Fibroblast of the aortic adventitia (primary cell): ENCODE measurements at regions not wholly inside any gene's neighbourhood (a gene's known extent, or its start where the extent isn't known, plus 50 kb on each side); places are given as distances from the start of the nearest gene placed in this dataset.

Source experiments
- DNase-seq: peaks from one replicate; pipeline ENCODE4 v3.0.0-alpha.2; 2010; ENCODE audit warnings: low read depth
- H3K4me3 ChIP-seq: 2 replicates; pipeline ENCODE4 v1.5.1; 2011; ENCODE audit warnings: low read depth, mild to moderate bottlenecking, control low read depth, low read length, moderate library complexity
- TF ChIP-seq, protein P1 (sequence below): IDR thresholded peaks from 2 replicates; pipeline ENCODE4 v1.5.1; 2011; ENCODE audit warnings: mild to moderate bottlenecking, low read length, control low read depth, inconsistent platforms; ENCODE audit not compliant: insufficient read depth

DNA sequence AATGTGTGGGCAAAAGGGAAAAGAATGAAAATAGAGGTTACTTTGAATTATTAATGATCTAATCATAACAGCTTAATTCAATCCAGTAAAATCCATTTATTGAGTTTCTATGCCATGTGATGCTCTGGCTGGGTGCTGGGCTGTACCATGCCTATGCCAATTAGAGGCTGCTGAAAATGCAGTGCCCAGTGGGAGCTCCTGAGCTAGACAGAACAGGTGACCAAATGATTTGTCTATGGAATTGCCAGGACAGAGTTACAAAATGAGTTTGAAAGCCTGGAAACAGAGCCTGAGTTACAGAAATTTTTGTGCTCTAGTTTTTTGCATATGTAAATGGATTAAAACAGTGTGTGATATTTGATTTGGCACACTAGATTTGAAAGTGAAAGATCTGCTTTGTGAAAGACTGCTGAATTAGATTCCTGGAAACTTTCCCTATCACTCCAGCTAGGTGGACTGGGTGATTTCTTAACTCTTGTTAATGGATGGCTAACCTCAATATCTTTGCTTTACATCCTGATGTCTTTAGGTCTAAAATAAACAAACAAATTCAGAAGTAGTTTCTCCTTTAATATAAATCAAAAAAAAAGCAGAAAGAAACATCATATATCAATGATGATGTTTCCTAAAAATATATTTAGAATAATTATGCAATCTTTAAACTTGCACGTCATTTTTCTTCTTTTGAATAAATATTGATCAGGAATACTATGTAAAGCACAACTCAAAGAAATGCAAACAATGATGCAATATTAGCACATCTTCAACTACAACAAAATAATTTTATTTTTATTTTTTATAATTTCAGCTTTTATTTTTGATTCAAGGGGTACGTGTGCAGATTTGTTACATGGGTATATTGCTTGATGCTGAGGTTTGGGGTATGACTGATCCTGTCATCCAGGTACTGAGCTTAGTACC is 194.8 kb upstream of the FBXL7 start:
- H3K4me3 ChIP-seq = no peak overlapping the region
- no peak for DNase-seq
- TF ChIP-seq, protein P1, sequence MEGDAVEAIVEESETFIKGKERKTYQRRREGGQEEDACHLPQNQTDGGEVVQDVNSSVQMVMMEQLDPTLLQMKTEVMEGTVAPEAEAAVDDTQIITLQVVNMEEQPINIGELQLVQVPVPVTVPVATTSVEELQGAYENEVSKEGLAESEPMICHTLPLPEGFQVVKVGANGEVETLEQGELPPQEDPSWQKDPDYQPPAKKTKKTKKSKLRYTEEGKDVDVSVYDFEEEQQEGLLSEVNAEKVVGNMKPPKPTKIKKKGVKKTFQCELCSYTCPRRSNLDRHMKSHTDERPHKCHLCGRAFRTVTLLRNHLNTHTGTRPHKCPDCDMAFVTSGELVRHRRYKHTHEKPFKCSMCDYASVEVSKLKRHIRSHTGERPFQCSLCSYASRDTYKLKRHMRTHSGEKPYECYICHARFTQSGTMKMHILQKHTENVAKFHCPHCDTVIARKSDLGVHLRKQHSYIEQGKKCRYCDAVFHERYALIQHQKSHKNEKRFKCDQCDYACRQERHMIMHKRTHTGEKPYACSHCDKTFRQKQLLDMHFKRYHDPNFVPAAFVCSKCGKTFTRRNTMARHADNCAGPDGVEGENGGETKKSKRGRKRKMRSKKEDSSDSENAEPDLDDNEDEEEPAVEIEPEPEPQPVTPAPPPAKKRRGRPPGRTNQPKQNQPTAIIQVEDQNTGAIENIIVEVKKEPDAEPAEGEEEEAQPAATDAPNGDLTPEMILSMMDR = no peak

DNA sequence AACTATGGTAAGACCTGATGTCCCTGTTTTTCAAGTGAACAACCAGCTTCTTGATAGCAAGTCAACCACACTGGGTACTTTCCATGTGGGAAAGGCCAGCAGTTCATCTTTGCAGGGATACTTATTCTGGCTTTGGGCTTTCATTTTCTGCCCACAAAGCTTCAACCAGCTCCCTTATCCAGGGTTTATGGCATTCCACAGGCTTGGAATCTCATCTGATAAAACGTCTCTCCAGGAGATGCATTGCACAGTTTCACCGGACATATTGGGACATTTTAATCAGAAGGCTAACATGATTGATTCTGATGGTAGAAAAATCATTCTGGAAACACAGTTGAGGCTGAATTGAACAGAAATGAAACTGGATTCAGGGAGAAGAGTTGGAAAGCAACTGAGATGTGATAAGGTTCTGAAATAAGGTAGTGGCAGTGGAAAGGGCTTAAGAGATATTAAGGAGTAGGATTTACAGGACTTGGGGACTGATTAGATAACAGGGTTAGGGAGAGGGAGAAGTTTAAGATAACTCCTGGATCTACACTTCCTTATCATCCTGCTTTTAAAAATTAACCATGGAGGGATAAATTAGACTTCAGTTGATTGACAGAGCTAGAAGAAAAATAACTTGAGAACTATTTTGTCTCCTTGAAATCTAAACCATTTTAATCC is 195.8 kb upstream of the FBXL7 start:
- DNase-seq = no peak
- TF ChIP-seq, protein P1 = no peak
- no peak overlapping the region for H3K4me3 ChIP-seq

DNA sequence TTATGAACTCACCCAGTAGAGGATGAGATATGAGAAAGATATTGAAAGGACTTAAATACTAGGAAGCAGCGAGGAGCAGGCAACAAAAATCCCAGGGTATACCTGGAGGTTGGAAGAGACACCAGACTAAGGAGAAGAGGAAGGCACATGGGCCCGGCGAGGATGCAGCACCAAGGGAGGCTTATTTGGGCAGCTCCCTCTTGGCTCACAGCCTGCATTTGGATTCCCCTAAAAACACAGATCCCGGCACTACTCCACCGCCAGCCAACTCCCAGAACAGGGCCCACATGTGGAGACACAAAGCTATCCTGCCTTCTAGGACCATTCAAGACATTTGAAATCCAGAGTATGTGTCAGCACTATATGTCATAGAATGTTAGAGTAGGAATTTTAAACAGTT is 199.8 kb upstream of the FBXL7 start:
- no peak for DNase-seq
- no peak overlapping the region for H3K4me3 ChIP-seq
- TF ChIP-seq, protein P1 = no peak

GRCh38 chr5:15290953-15291352 is 209.0 kb upstream of the FBXL7 start:
- no peak for DNase-seq

DNA sequence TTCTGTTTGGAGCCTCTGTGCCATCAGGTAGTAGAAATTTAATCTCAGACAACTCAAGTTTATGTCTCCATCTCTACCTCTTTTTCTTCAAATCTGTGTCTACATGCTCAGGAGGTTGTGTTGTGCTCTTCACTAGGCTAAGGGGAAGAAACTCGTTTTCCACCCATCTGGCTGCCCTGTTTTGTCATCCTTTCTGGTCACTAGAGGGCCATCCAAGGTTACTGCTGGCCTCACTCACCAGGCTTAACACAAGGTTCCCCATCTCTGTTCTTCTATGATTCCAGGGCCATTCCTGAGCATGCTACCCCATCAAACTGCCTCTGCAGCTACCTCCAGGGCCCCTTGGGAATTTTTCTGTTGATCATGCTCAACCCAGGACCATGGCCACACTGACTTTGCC is 213.3 kb upstream of the FBXL7 start:
- peak; percentile 0 for DNase-seq
- TF ChIP-seq, protein P1 = no peak
- H3K4me3 ChIP-seq = no peak overlapping the region

More at GRCh38 chr5:15290953-15291352, 209.0 kb upstream of the FBXL7 start:
- TF ChIP-seq, protein P1 = no peak
- no peak overlapping the region for H3K4me3 ChIP-seq

GRCh38 chr5:15285901-15286583 is 213.9 kb upstream of the FBXL7 start:
- peak; percentile 0 for DNase-seq
- no peak overlapping the region for H3K4me3 ChIP-seq
- TF ChIP-seq, protein P1 = no peak
